ENCODE measurements at regions not wholly inside any gene's neighbourhood (a gene's known extent, or its start where the extent isn't known, plus 50 kb on each side); places are given as distances from the start of the nearest gene placed in this dataset.

- Histone ChIP-seq H3K4me1 (ENCODE audit: control insufficient read depth, low read length) (no peaks in the 10 kb centered on the region), H3K9me3 (ENCODE audit: control insufficient read depth, insufficient read depth, low read length) (no peaks in the 10 kb centered on the region), H3K27ac (ENCODE audit: low read depth, low read length) (no peak overlapping the region), H3K79me2 (ENCODE audit: control insufficient read depth, low read length) (no peaks in the 10 kb centered on the region), H3K36me3 (ENCODE audit: control insufficient read depth, low read length) (no peaks in the 10 kb centered on the region), H3K4me2 (ENCODE audit: low read length) (no peak overlapping the region), H3K27me3 (ENCODE audit: control insufficient read depth, low read length) (peaks cover 7% of the 10 kb centered on the region; the same call in 1 of the 2 replicates), H3K9me2 (replicated peaks; ENCODE audit: control insufficient read depth, low read length) (no peaks in the 10 kb centered on the region), H4K20me1 (ENCODE audit: control insufficient read depth, insufficient read depth, low read depth, low read length) (no peaks in the 10 kb centered on the region), H3K4me3 (ENCODE audit: low read length) (no peak overlapping the region), H3F3A (ENCODE audit: control insufficient read depth, insufficient read depth) (no peaks in the 10 kb centered on the region)
- TF ChIP-seq, protein P1, sequence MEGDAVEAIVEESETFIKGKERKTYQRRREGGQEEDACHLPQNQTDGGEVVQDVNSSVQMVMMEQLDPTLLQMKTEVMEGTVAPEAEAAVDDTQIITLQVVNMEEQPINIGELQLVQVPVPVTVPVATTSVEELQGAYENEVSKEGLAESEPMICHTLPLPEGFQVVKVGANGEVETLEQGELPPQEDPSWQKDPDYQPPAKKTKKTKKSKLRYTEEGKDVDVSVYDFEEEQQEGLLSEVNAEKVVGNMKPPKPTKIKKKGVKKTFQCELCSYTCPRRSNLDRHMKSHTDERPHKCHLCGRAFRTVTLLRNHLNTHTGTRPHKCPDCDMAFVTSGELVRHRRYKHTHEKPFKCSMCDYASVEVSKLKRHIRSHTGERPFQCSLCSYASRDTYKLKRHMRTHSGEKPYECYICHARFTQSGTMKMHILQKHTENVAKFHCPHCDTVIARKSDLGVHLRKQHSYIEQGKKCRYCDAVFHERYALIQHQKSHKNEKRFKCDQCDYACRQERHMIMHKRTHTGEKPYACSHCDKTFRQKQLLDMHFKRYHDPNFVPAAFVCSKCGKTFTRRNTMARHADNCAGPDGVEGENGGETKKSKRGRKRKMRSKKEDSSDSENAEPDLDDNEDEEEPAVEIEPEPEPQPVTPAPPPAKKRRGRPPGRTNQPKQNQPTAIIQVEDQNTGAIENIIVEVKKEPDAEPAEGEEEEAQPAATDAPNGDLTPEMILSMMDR (IDR thresholded peaks at IDR 0.05; ENCODE audit: low read depth, low read length, poor library complexity, severe bottlenecking) = no peak
- no peak for TF ChIP-seq EZH2phosphoT487 (IDR thresholded peaks at IDR 0.05; ENCODE audit: borderline replicate concordance, low read length)
Observed at GRCh38 chr11:116466191-116466590, 306.6 kb downstream of the BUD13 start.

DNA sequence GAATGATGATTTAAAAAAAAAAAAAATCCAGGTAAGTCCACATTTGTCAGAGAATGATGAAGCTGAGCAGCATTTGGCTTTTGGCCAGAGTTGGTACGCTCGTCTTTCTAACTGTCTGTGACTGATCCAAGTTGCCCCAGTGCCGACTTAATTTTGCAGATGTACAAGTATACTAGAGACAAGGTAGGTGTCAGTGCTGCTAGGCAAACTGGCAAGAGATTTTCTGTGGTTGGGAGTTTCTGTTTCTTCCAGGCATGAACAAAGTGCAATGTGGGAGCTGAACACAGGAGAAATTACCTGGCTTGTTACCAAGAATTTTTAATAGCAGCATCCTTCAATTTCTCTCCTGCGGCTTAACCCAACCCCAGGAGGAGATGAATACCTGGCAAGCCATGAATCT lies 307.7 kb downstream of the BUD13 start:
- H3K27ac ChIP-seq (ENCODE audit: low read depth, low read length) = no peak overlapping the region
- H3K9me2 ChIP-seq (replicated peaks; ENCODE audit: control insufficient read depth, low read length) = no peaks in the 10 kb centered on the region
- no peak overlapping the region for H3K4me3 ChIP-seq (ENCODE audit: low read length)
- TF ChIP-seq, protein P1 (IDR thresholded peaks at IDR 0.05; ENCODE audit: low read depth, low read length, poor library complexity, severe bottlenecking) = no peak
- TF ChIP-seq EZH2phosphoT487 (IDR thresholded peaks at IDR 0.05; ENCODE audit: borderline replicate concordance, low read length) = no peak
- no peaks in the 10 kb centered on the region for H3K36me3 ChIP-seq (ENCODE audit: control insufficient read depth, low read length)
- no peaks in the 10 kb centered on the region for H3K9me3 ChIP-seq (ENCODE audit: control insufficient read depth, insufficient read depth, low read length)
- H3F3A ChIP-seq (ENCODE audit: control insufficient read depth, insufficient read depth) = no peaks in the 10 kb centered on the region
- H3K4me2 ChIP-seq (ENCODE audit: low read length) = no peak overlapping the region
- H3K79me2 ChIP-seq (ENCODE audit: control insufficient read depth, low read length) = no peaks in the 10 kb centered on the region
- peaks cover 7% of the 10 kb centered on the region; the same call in 1 of the 2 replicates for H3K27me3 ChIP-seq (ENCODE audit: control insufficient read depth, low read length)
- no peaks in the 10 kb centered on the region for H3K4me1 ChIP-seq (ENCODE audit: control insufficient read depth, low read length)
- H4K20me1 ChIP-seq (ENCODE audit: control insufficient read depth, insufficient read depth, low read depth, low read length) = no peaks in the 10 kb centered on the region

DNA sequence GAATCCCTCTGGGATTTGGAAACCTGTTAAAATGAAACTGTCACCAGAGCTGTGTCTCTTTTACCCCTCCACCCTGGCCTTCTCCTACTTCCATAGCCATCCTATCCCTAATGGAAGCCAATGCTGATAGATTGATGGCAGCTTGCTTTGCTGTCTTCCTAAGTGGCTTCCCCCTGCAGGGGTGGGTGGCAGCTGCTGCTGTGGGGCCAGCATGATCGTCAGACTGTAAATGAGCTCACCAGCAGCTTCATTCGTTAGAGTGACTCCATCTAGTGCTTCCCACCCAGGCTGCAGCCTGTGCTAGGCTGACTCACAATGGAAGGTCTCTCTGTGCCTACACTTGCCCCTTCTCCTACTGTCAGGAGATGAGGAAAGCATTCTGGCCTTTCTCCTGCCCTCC lies 311.0 kb downstream of the BUD13 start:
- no peaks in the 10 kb centered on the region for H4K20me1 ChIP-seq (ENCODE audit: control insufficient read depth, insufficient read depth, low read depth, low read length)
- no peaks in the 10 kb centered on the region for H3K4me1 ChIP-seq (ENCODE audit: control insufficient read depth, low read length)
- no peaks in the 10 kb centered on the region for H3K9me2 ChIP-seq (replicated peaks; ENCODE audit: control insufficient read depth, low read length)
- H3K9me3 ChIP-seq (ENCODE audit: control insufficient read depth, insufficient read depth, low read length) = no peaks in the 10 kb centered on the region
- H3K79me2 ChIP-seq (ENCODE audit: control insufficient read depth, low read length) = no peaks in the 10 kb centered on the region
- no peak overlapping the region for H3K4me3 ChIP-seq (ENCODE audit: low read length)
- no peak overlapping the region for H3K27ac ChIP-seq (ENCODE audit: low read depth, low read length)
- H3F3A ChIP-seq (ENCODE audit: control insufficient read depth, insufficient read depth) = no peaks in the 10 kb centered on the region
- no peaks in the 10 kb centered on the region for H3K36me3 ChIP-seq (ENCODE audit: control insufficient read depth, low read length)
- no peak overlapping the region for H3K4me2 ChIP-seq (ENCODE audit: low read length)
- no peak for TF ChIP-seq EZH2phosphoT487 (IDR thresholded peaks at IDR 0.05; ENCODE audit: borderline replicate concordance, low read length)
- TF ChIP-seq, protein P1 (IDR thresholded peaks at IDR 0.05; ENCODE audit: low read depth, low read length, poor library complexity, severe bottlenecking) = no peak
- H3K27me3 ChIP-seq (ENCODE audit: control insufficient read depth, low read length) = peaks cover 10% of the 10 kb centered on the region; the same call in 1 of the 2 replicates

Measured in DOHH2 (cell line).